ENCODE measurements at regions not wholly inside any gene's neighbourhood (a gene's known extent, or its start where the extent isn't known, plus 50 kb on each side); places are given as distances from the start of the nearest gene placed in this dataset.
"Not testable (repeated sequence)": the region's sequence is repeated elsewhere in the genome, so short reads cannot be mapped to it uniquely, and the experiment has no call there.

DNA sequence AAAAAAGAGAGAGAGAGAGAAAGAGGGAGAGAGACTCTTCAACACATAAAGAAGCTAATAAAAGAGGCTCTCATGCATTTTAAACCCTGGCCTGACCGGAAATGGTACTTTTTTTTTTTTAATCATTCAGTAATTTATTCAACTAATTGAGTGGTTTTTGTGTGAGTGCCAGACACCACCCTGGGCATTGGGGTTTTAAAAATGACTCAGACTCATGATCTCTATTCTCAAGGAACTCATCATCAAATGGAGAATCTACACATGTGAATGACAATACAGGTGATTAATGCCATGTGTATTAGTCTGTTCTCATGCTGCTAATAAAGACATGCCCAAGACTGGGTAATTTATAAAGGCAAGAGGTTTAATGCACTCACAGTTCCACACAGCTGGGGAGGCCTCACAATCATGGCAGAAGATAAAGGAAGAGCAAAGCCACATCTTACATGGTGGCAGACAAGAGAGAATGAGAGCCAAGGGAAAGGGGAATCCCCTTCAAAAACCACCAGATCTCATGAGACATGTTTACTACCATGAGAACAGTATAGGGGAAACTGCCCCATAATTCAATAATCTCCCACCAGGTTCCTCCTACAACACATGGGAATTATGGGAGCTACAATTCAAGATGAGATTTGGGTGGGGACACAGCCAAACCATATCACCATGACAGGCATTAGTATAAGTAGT is 158.5 kb upstream of the AUTS2 start:
- no peak for DNase-seq (ENCODE audit: low read depth)

DNA sequence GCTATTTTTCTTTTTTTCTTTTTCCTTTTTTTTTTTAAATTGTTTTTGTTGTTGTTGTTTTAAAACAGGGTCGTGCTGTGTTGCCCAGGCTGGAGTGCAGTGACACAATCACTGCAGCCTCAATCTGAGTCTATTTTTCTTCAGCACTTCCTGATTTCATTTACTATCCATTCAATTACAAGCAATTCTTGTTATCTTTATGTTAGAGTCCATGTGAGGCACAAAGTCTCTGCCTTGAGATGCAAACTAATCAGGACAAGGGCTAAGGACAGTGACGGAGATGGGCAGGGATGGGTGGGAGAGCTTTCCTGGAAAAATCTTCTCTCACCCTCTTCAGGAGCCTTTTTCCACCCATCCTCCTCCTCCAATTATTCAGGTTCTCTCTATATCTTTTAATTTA is 157.3 kb upstream of the AUTS2 start:
- no peak for DNase-seq (ENCODE audit: low read depth)

GRCh38 chr7:69443136-69443535 is 155.1 kb upstream of the AUTS2 start:
- DNase-seq (ENCODE audit: low read depth): no peak

DNA sequence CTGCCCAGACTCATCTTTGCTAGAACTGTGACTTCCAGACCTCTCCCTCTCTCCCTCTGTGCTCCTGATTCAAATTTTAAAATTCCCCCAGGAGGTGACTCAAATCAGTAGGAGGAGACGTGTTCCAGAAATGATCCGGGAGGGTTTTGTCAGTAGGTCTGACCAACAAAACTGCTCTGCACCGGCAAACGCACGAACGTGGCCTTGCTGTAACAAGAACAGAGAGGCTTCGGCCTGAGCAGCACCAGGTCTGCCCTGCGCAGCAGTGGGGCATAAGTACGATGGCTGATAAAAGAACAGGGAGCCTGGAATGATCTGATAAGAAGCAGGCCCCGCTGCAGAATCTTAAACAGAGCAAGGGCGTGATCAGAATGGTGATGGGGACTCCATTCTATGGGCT is 152.7 kb upstream of the AUTS2 start:
- no peak for DNase-seq (ENCODE audit: low read depth)

GRCh38 chr7:69446213-69446612 is 152.1 kb upstream of the AUTS2 start:
- DNase-seq (ENCODE audit: low read depth): not testable (repeated sequence)

DNA sequence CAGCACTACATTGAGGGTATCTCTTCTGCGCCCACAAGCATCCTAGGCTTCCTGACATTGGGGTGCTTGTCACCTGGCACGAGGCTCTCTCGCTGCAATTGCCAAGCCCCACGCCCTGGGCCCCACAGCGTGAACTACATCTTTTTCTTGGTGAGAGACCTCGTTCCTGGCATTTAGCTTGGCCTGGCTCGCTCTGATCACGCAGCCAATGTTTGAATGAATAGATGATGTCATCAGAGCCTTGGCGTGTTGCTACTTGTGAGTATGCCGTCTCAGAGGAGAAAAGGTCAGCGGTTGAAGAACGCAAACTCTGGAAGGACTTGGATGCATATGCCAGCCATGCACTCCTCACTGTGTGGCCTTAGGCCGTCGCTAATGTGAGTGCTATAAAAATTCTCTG is 150.2 kb upstream of the AUTS2 start:
- no peak for DNase-seq (ENCODE audit: low read depth)

DNA sequence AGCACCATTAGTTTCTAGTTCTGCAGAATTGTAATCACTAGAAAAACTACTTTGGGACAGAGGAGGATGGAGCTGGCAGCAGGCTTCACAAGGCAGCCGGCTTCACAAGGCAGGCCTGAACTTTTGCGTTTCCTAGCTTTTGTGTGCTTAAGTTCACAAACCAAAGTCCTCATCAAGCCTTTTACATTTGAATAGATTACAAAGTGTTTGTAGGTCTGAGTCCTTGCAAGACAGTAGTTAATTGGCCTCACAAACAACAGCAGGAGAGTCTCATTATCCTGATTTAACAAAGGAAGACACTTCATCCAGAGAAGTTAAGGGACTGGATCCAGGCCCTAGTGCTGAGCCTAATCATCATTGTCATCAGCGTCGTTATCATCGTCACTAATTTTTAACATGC is 147.8 kb upstream of the AUTS2 start:
- no peak for DNase-seq (ENCODE audit: low read depth)

DNA sequence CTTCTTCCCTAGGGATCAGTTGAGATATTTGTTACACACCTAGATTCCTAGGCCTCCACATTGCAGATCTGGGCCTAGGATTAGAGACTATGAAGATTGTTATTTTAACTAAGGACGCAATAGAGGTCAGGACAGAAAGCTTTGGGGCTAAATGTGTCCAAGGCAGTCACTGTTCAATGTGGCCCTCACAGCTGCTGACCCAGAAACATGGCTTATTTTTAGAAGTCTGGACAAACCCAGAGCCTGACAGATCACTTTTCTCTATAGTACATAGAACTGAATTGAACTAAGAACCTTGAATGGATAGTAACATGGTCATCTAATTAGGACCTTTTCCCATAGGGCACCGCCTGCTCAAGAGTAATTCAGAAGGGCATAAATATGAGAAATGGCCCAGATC is 146.6 kb upstream of the AUTS2 start:
- DNase-seq (ENCODE audit: low read depth): no peak

- DNase-seq (ENCODE audit: low read depth): no peak
Measured at GRCh38 chr7:69452797-69453196, 145.5 kb upstream of the AUTS2 start.

DNA sequence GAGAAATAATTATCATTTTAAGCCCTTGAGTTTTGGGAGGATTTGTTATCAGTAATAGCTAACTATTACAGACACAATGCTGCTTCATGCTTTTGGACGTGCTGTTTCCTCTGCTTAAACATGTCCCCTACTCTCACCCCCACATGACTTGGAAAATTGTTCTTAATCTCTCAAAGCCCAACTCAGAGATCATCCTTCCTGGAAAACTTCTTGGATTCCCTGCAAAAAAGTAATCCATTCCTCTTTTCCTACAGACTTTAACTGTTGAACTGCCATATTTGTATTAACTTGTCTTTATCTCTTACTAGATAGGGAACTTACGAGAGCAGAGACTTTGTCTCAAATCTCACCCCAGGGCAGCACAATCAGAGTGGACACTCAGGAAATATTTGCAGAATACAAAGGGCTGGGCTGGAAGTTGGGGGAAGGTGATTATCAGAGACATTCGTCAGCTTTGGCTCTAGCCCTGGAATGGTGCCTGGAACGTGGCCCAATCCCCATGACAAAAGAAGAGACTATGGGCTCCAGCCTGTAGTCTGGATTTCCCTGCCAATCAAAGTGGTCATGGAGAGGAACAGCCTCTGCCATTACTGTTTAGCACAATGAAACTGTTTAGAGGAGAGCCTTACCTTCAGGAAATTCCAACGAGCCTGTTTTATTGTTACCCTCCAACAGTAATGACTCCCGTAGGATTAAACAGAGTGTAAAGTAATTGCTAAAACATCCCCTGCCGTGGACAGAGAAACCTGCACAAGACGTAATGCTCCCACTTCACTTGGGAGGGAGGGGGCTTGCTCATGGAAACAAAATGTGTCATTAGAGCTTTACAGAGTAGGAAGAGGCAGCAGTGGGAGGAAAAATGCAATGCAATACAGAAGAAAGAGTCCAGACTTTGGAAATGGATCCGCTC is 140.4 kb upstream of the AUTS2 start:
- DNase-seq (ENCODE audit: low read depth): no peak

DNA sequence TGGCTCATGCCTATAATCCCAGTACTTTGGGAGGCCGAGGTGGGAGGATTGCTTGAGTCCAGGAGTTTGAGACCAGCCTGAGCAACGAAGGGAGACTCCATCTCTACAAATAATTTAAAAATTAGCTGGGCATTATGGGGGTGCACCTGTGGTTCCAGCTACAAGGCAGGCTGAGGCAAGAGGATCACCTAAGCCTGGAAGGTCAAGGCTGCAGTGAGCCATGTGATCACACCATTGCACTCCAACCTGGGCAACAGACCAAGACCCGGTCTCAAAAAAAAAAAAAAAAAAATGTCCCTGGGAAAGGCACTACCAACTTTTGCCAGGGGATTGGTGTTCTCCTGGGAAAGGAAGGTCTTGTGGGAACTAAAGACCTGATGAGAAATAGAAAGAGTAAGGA is 134.2 kb upstream of the AUTS2 start:
- DNase-seq (ENCODE audit: low read depth): no peak

DNA sequence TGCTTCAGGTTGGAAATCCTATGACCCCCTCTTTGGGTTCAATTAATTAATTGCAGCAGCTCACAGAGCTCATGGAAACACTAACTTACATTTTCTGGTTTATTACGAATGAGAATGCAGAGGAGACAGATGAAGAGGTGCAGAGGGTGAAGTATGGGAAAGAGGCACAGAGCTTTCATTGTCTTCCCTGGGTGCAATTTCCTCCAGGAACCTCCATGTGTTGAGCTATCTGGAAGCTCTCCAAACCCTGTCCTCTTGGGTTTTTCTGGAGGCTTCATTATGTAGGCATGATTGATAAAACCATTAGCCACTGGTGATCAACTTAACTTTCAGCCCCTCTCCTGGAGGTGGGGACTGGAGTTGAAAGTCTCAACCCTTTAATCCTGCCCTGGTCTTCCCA is 133.0 kb upstream of the AUTS2 start:
- no peak for DNase-seq (ENCODE audit: low read depth)

GRCh38 chr7:69467826-69468225 is 130.4 kb upstream of the AUTS2 start:
- no peak for DNase-seq (ENCODE audit: low read depth)

DNA sequence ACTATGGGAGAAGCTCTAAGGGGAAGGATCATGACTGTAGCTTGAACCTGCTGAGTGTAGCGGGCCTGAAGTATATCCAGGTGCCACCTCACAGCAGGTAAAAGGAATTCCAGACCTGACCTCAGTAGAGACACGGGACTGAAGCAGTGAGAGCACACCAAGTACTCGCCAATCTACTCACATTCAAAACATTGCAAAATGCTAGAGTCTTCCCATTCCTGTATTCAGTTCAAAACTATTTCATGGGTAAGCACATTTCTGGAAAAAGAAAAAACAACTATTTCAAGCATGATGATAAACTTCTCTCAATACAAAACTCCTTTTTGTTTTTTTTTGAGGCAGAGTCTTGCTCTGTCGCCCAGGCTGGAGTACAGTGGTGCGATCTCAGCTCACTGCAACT is 121.9 kb upstream of the AUTS2 start:
- no peak for DNase-seq (ENCODE audit: low read depth)

DNA sequence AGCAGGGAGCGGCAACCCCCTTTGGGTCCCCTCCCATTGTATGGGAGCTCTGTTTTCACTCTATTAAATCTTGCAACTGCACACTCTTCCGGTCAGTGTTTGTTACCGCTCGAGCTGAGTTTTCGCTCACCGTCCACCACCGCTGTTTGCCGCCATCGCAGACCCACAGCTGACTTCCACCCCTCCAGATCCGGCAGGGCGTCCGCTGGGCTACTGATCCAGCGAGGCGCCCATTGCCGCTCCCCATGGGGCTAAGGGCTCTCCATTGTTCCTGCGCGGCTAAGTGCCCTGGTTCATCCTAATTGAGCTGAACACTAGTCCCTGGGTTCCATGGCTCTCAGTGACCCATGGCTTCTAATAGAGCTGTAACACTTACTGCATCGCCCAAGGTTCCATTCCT is 115.6 kb upstream of the AUTS2 start:
- DNase-seq (ENCODE audit: low read depth): no peak

- no peak for DNase-seq (ENCODE audit: low read depth)
Measured at GRCh38 chr7:69489533-69489932, 108.7 kb upstream of the AUTS2 start.

GRCh38 chr7:69498671-69499070 is 99.6 kb upstream of the AUTS2 start:
- DNase-seq (ENCODE audit: low read depth): no peak

DNA sequence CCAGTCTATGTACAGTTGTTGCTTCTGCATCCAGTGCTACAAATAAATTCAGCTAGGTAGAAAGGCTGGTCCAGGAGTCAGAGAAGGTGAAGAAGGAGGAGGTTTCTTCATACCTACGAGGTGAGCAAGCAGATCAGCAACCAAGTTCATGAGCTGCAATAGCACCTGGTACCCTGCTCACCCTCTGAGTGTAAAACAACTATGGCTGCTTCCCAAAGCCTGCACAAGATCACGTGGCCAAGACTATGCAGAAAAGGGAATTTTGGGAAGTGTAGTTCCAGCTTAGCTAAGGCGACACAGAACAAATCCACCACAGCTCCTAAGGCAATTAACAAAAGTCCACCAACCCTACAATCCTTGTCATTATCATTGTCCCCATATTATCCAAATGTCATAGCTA is 95.9 kb upstream of the AUTS2 start:
- DNase-seq (ENCODE audit: low read depth): no peak

- no peak for DNase-seq (ENCODE audit: low read depth)
Measured at GRCh38 chr7:69504733-69505420, 93.4 kb upstream of the AUTS2 start.

- no peak for DNase-seq (ENCODE audit: low read depth)
Measured at GRCh38 chr7:69508736-69509135, 89.5 kb upstream of the AUTS2 start.

- DNase-seq (ENCODE audit: low read depth): no peak
Measured at GRCh38 chr7:69510114-69510513, 88.2 kb upstream of the AUTS2 start.

- no peak for DNase-seq (ENCODE audit: low read depth)
Measured at GRCh38 chr7:69515495-69516212, 82.6 kb upstream of the AUTS2 start.

All from HS-27A (cell line).